IPS DF 6.9 (cell line): ENCODE measurements at regions not wholly inside any gene's neighbourhood (a gene's known extent, or its start where the extent isn't known, plus 50 kb on each side); places are given as distances from the start of the nearest gene placed in this dataset.

ENCODE experiments used
- DNase-seq: peaks from one replicate; pipeline ENCODE4 v3.0.0-alpha.2; 2013; ENCODE audit warnings: low read depth, low spot score
- H3K27ac ChIP-seq: one replicate; pipeline ENCODE4 v1.5.1; 2013; ENCODE audit warnings: low read length, control low read depth
- H3K27me3 ChIP-seq: 2 replicates; pipeline ENCODE4 v1.6.1; 2013; ENCODE audit warnings: mild to moderate bottlenecking, low read length; ENCODE audit not compliant: control insufficient read depth, insufficient read depth
- H3K36me3 ChIP-seq: 2 replicates; pipeline ENCODE4 v1.6.1; 2013; ENCODE audit warnings: low read length; ENCODE audit not compliant: control insufficient read depth, insufficient read depth
- H3K4me1 ChIP-seq: 2 replicates; pipeline ENCODE4 v1.6.1; 2013; ENCODE audit warnings: low read length; ENCODE audit not compliant: control insufficient read depth, insufficient read depth
- H3K4me3 ChIP-seq: 2 replicates; pipeline ENCODE4 v1.5.1; 2013; ENCODE audit warnings: mild to moderate bottlenecking, low read length
- H3K9me3 ChIP-seq: 2 replicates; pipeline ENCODE4 v1.6.1; 2013; ENCODE audit warnings: low read length, inconsistent platforms; ENCODE audit not compliant: control insufficient read depth, insufficient read depth

DNA sequence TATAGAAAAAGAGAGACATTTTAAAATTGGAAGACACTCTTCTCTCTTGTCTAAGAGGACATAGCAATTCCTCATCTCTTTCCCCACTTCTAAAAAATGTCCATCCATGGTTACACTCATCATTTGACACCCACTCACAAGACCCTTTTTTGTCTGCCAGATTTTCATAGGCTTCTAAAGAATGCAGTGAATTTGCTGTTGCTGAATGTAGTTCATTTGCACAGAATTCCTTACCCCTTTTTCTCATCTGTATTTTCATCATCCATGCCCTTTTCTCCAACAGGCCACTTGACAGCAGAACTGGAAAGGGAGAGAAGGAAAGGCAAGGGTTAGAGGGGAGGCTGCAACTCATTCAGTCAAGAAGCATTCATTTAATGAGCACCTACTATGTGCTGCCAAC lies 128.0 kb downstream of the NUAK1 start:
- no peaks in the 10 kb centered on the region for H3K9me3 ChIP-seq
- H3K27ac ChIP-seq, result no peak overlapping the region
- H3K27me3 ChIP-seq, result no peaks in the 10 kb centered on the region
- DNase-seq, result no peak
- H3K4me3 ChIP-seq, result no peak overlapping the region
- no peaks in the 10 kb centered on the region for H3K36me3 ChIP-seq
- H3K4me1 ChIP-seq, result no peaks in the 10 kb centered on the region
